HG03432 (cell line): ENCODE measurements at regions not wholly inside any gene's neighbourhood (a gene's known extent, or its start where the extent isn't known, plus 50 kb on each side); places are given as distances from the start of the nearest gene placed in this dataset.

Experiments
- ATAC-seq: cut with Tn5 transposase; IDR thresholded peaks from one replicate; pipeline ENCODE4 v1.9.1; 2021; ENCODE audit warnings: mild to moderate bottlenecking, moderate library complexity; ENCODE audit not compliant: unreplicated experiment

DNA sequence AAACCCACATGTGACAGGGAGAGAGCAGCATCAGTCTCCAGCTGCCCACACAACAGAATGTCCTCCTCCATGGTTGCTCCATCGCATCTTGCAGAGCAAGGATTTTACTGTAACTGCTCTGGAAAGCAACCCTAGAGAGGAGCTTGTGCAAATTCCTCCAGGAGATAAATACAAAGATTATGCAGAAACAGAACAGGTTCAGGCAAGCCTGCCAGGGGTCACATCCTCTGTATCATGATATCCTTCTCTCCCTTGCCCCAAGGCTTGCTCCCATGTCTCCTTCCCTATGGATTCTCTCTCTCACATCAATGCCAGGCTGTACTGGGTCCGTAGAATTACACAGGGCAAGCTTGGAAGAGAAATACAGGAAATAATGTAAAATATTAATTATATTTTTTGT is 226.0 kb downstream of the MPDZ start:
- no peak for ATAC-seq

GRCh38 chr9:13054389-13054788 is 225.1 kb downstream of the MPDZ start:
- no peak for ATAC-seq
